ENCODE measurements at regions not wholly inside any gene's neighbourhood (a gene's known extent, or its start where the extent isn't known, plus 50 kb on each side); places are given as distances from the start of the nearest gene placed in this dataset.

DNA sequence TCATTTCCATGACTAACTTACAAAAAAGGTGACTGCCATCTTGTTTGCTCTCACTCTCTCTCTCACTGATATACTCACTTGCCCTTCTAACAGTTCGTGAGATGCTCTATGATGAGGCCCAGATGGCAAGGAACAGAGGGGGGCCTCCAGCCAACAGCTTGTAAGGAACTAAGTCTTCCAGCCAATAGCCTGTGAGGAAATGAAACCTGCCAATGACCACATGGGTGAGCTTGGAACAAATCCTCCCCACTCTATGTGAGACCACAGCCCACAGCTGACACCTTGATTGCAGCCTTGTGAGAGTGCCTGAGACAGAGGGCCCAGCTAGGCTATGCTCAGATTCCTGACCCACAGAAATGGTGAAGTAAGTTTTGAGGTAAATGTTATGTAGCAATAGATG, 153.7 kb downstream of the HHIPL2 start:
- TF ChIP-seq, protein P1, sequence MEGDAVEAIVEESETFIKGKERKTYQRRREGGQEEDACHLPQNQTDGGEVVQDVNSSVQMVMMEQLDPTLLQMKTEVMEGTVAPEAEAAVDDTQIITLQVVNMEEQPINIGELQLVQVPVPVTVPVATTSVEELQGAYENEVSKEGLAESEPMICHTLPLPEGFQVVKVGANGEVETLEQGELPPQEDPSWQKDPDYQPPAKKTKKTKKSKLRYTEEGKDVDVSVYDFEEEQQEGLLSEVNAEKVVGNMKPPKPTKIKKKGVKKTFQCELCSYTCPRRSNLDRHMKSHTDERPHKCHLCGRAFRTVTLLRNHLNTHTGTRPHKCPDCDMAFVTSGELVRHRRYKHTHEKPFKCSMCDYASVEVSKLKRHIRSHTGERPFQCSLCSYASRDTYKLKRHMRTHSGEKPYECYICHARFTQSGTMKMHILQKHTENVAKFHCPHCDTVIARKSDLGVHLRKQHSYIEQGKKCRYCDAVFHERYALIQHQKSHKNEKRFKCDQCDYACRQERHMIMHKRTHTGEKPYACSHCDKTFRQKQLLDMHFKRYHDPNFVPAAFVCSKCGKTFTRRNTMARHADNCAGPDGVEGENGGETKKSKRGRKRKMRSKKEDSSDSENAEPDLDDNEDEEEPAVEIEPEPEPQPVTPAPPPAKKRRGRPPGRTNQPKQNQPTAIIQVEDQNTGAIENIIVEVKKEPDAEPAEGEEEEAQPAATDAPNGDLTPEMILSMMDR (IDR thresholded peaks at IDR 0.05; ENCODE audit: borderline replicate concordance, extremely low read depth, low read length, poor library complexity, severe bottlenecking): no peak
- TF ChIP-seq EZH2 (IDR thresholded peaks at IDR 0.05; ENCODE audit: borderline replicate concordance, low read depth, low read length, severe bottlenecking): no peak

Data from DND-41 (cell line).